ENCODE measurements at regions not wholly inside any gene's neighbourhood (a gene's known extent, or its start where the extent isn't known, plus 50 kb on each side); places are given as distances from the start of the nearest gene placed in this dataset.

- H3K9me3 ChIP-seq (ENCODE audit: low read length): no peaks in the 10 kb centered on the region
- FAIRE-seq (no peak), ATAC-seq (no peak), DNase-seq (ENCODE audit: low spot score) (no peak)
- H2AFZ ChIP-seq (ENCODE audit: low read length): no peak overlapping the region
- no peaks in the 10 kb centered on the region for H3K4me1 ChIP-seq (ENCODE audit: insufficient read depth, low read length)
- ChIA-PET POLR2A (no interaction called here), CTCF (ENCODE audit: low intra/inter-chr PET ratio, low total read pairs) (no interaction called here)
- intact Hi-C loops (cut with micrococcal nuclease; ENCODE audit: unreplicated experiment) (no loop called here), in situ Hi-C loops (cut with HindIII; ENCODE audit: extremely low pct_ligation_motif_present, low pct_unique_long_range_greater_than_20kb) (no loop called here)
- no peaks in the 10 kb centered on the region; a peak in 3 of 5 replicates for H3K27me3 ChIP-seq (ENCODE audit: control insufficient read depth in 1 of 2, insufficient read depth in 2 of 2, low read length in 2 of 2)
- 66% methylated on average over 4 of the region's 4 CpGs for WGBS (ENCODE audit: low lambda C conversion rate)
- H3K4me2 ChIP-seq (ENCODE audit: low read depth, low read length): no peak overlapping the region
- BruUV-seq (replicated peaks): no TSS peak
- no peaks in the 10 kb centered on the region for H4K20me1 ChIP-seq (ENCODE audit: insufficient read depth, low read length)
- H3K27ac ChIP-seq (ENCODE audit: extremely low read length, insufficient read depth, low read length): no peak overlapping the region
- TF ChIP-seq ZNF773 (CRISPR knock-in tag; IDR thresholded peaks at IDR 0.05; ENCODE audit: borderline replicate concordance): no peak
- no peak for TF ChIP-seq ZNF850 (CRISPR knock-in tag; conservative IDR thresholded peaks at IDR 0.05)
- TF ChIP-seq REXO4 (CRISPR knock-in tag; IDR thresholded peaks at IDR 0.05; ENCODE audit: borderline replicate concordance): no peak
- TF ChIP-seq TCF7L2 (IDR thresholded peaks at IDR 0.05; ENCODE audit: low read depth, low read length): no peak
- TF ChIP-seq THRA (CRISPR knock-in tag; IDR thresholded peaks at IDR 0.05; ENCODE audit: borderline replicate concordance): no peak
- no peak overlapping the region for H3K9ac ChIP-seq (ENCODE audit: insufficient read depth, low read depth, low read length)
- no peak overlapping the region for H3K4me3 ChIP-seq (replicated peaks in 1 of 3; ENCODE audit: insufficient read depth in 1 of 3, low read depth in 2 of 3, low read length in 3 of 3)
- H3K79me2 ChIP-seq (ENCODE audit: insufficient read depth, low read length): no peaks in the 10 kb centered on the region
- H3K36me3 ChIP-seq (replicated peaks in 1 of 2; ENCODE audit: control insufficient read depth in 1 of 2, insufficient read depth in 2 of 2, low read length in 2 of 2): no peaks in the 10 kb centered on the region
These were observed 172.1 kb downstream of the KLF13 start for GRCh38 chr15:31498756-31499155.

GRCh38 chr15:31499236-31499952, 172.8 kb downstream of the KLF13 start:
- Histone ChIP-seq H2AFZ (ENCODE audit: low read length) (no peak overlapping the region), H3K36me3 (replicated peaks in 1 of 2; ENCODE audit: control insufficient read depth in 1 of 2, insufficient read depth in 2 of 2, low read length in 2 of 2) (no peaks in the 10 kb centered on the region), H3K4me3 (replicated peaks in 1 of 3; ENCODE audit: insufficient read depth in 1 of 3, low read depth in 2 of 3, low read length in 3 of 3) (no peak overlapping the region), H3K4me2 (ENCODE audit: low read depth, low read length) (no peak overlapping the region), H3K4me1 (ENCODE audit: insufficient read depth, low read length) (no peaks in the 10 kb centered on the region), H3K9me3 (ENCODE audit: low read length) (no peaks in the 10 kb centered on the region), H3K79me2 (ENCODE audit: insufficient read depth, low read length) (no peaks in the 10 kb centered on the region), H3K27me3 (ENCODE audit: control insufficient read depth in 1 of 2, insufficient read depth in 2 of 2, low read length in 2 of 2) (no peaks in the 10 kb centered on the region; a peak in 3 of 5 replicates), H4K20me1 (ENCODE audit: insufficient read depth, low read length) (no peaks in the 10 kb centered on the region), H3K9ac (ENCODE audit: insufficient read depth, low read depth, low read length) (no peak overlapping the region), H3K27ac (ENCODE audit: extremely low read length, insufficient read depth, low read length) (no peak overlapping the region)
- FAIRE-seq (no peak), ATAC-seq (no peak), DNase-seq (ENCODE audit: low spot score) (no peak)
- intact Hi-C loops (cut with micrococcal nuclease; ENCODE audit: unreplicated experiment) (no loop called here), in situ Hi-C loops (cut with HindIII; ENCODE audit: extremely low pct_ligation_motif_present, low pct_unique_long_range_greater_than_20kb) (no loop called here)
- TF ChIP-seq ZNF740 (CRISPR knock-in tag; IDR thresholded peaks at IDR 0.05) (no peak), GABPB1 (CRISPR knock-in tag; IDR thresholded peaks at IDR 0.05) (no peak), ZBTB7A (CRISPR knock-in tag; IDR thresholded peaks at IDR 0.05) (no peak), REXO4 (CRISPR knock-in tag; IDR thresholded peaks at IDR 0.05; ENCODE audit: borderline replicate concordance) (no peak), ZNF136 (CRISPR knock-in tag; IDR thresholded peaks at IDR 0.05; ENCODE audit: low read depth) (no peak), ZHX1 (CRISPR knock-in tag; IDR thresholded peaks at IDR 0.05; ENCODE audit: low read depth) (no peak), BRCA1 (CRISPR knock-in tag; IDR thresholded peaks at IDR 0.05) (no peak), HNRNPUL1 (IDR thresholded peaks at IDR 0.05; ENCODE audit: low read depth, low read length) (no peak), TEAD3 (CRISPR knock-in tag; optimal IDR thresholded peaks at IDR 0.05; ENCODE audit: borderline replicate concordance) (no peak), ZNF180 (CRISPR knock-in tag; IDR thresholded peaks at IDR 0.05; ENCODE audit: borderline replicate concordance, low read depth) (no peak)
- POLR2A ChIA-PET: no interaction called here
- CTCF ChIA-PET (ENCODE audit: low intra/inter-chr PET ratio, low total read pairs): no interaction called here
- BruUV-seq (replicated peaks): no TSS peak
- WGBS (ENCODE audit: low lambda C conversion rate): 70% methylated on average over 2 of the region's 13 CpGs

Measured in HepG2 (cell line).